IPS-18c (cell line): ENCODE measurements at regions not wholly inside any gene's neighbourhood (a gene's known extent, or its start where the extent isn't known, plus 50 kb on each side); places are given as distances from the start of the nearest gene placed in this dataset.

Experiments used
- H3K4me3 ChIP-seq: 2 replicates; pipeline ENCODE4 v1.7.0; 2013; ENCODE audit warnings: low read depth, mild to moderate bottlenecking, low read length, moderate library complexity; ENCODE audit not compliant: insufficient read depth
- H3K9me3 ChIP-seq: one replicate; pipeline ENCODE4 v1.6.1; 2013; ENCODE audit warnings: mild to moderate bottlenecking, low read length, moderate library complexity; ENCODE audit not compliant: control insufficient read depth, insufficient read depth

GRCh38 chr12:132427999-132428935, 61.7 kb upstream of the FBRSL1 start:
- Histone ChIP-seq H3K9me3 (peaks cover 8% of the 10 kb centered on the region), H3K4me3 (no peak overlapping the region; the same call in 1 of the 2 replicates)

GRCh38 chr12:132427174-132427768, 62.7 kb upstream of the FBRSL1 start:
- no peak overlapping the region for H3K4me3 ChIP-seq
- H3K9me3 ChIP-seq: peaks cover 8% of the 10 kb centered on the region

GRCh38 chr12:132426349-132427173, 63.4 kb upstream of the FBRSL1 start:
- Histone ChIP-seq H3K4me3 (no peak overlapping the region), H3K9me3 (peaks cover 8% of the 10 kb centered on the region)

DNA sequence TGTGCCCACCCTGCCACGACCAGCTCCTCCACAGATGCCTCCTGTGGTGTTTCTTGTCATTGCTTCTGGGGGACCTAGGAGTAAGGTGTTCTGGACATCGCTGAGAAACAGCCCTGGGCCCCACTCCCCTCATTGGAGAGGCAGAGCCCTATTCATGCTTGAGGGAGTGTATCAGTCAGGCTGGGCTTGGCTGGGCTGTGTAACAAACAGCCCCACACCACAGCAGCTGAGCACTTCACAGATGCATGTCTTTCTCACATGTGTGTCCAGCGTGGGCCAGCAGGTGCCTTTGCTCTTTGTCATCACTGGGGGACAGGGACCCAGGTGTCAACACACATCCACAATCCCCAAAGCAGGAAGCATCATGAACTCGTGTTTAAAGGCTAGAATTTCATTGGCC, 65.1 kb upstream of the FBRSL1 start:
- peaks cover 8% of the 10 kb centered on the region for H3K9me3 ChIP-seq
- no peak overlapping the region for H3K4me3 ChIP-seq

GRCh38 chr12:132423820-132424645, 65.9 kb upstream of the FBRSL1 start:
- Histone ChIP-seq H3K9me3 (peaks cover 8% of the 10 kb centered on the region), H3K4me3 (no peak overlapping the region)

- no peak overlapping the region for H3K4me3 ChIP-seq
- peaks cover 8% of the 10 kb centered on the region for H3K9me3 ChIP-seq
Observed at GRCh38 chr12:132423251-132423819, 66.6 kb upstream of the FBRSL1 start.

GRCh38 chr12:132422381-132423043, 67.4 kb upstream of the FBRSL1 start:
- H3K4me3 ChIP-seq: no peak overlapping the region
- H3K9me3 ChIP-seq: peaks cover 8% of the 10 kb centered on the region

DNA sequence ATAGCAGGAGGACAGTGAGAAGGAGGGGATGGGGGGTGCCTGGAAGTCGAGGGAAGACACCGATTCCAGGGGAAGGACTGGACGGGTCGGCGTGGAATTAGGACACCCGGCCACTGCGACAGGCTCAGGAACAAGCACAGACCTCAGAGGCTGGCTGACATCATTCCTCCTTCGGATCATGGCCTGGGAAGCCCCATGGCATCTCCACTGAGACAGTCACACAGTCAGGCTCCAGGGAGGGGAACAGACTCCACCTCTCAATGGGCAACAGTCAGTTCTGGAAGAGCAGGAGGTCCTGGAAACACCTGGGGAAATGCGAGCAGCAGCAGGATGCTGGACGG, 67.9 kb upstream of the FBRSL1 start:
- H3K9me3 ChIP-seq: peaks cover 8% of the 10 kb centered on the region
- no peak overlapping the region for H3K4me3 ChIP-seq

DNA sequence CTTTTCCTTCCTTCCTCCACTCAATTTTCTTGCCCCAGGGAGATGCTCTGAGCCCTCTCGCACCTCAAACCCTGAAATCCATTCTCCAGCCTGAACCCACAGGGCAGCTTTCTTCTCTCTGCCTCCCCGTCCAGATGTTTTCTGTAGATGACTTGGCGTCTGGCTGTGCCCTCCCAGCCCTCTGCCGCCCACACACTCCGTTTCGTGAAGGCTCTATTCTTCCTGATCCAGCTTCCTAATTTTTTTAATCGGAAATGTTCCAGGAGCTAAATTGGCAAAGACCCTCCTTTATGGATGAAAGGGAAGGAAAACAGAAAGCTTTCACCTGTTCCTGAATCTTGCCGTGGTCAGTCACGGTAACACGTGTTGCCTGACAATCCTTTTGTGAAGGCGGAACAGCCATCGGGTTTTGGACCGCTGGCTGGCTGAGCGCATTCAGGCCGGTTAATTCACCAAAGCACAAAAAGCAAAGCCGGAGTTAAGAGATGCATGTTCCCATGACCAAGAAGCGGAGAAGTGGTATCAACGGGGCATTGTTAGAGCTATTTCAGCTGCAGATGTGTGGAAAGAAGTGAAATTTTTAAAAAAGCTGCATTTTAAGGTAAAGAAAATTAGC, 70.2 kb upstream of the FBRSL1 start:
- Histone ChIP-seq H3K9me3 (peaks cover 2% of the 10 kb centered on the region), H3K4me3 (no peak overlapping the region)

DNA sequence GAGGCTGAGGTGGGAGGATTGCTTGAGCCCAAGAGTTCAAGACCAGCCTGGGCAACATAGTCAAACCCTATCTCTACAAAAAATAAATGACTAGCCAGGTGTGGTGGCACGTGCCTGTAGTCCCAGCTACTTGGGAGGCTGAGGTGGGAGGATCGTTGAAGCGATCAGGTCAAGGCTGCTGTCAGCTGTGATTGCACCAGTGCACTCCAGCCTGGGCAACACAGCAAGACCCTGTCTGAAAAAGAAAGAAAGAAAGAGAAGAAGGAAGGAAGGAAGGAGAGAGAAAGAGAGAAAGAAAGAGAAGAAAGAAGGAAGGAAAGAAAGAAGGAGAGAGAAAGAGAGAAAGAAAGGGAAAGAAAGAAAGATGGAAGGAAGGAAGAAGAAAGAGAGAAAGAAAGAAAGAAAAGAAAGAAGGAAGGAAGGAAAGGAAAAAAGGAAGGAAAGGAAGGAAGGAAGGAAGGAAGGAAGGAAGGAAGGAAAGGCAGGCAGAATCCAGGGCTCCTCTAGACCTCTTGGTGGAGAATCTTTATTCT, 71.5 kb upstream of the FBRSL1 start:
- H3K4me3 ChIP-seq: no peak overlapping the region
- H3K9me3 ChIP-seq: no peaks in the 10 kb centered on the region

DNA sequence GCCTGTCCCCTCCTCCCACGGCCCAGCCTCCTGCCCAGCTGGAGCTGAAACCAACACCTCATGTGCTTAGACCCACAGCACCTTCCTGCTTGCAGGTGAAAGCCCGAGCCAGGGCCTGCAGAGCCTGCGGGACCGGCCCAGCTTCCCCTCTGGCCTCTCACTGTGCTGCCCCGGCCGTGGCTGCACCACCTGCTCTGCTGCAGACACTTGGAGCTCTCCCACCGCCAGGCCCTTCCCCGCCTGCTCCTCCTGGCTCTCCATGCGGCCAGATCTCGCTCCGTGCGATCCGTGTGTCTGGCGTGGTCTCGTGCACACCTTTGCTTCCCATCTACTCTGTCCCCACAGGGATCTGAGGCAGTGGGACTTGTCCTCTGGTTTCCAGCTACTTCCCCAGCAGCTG, 72.2 kb upstream of the FBRSL1 start:
- Histone ChIP-seq H3K9me3 (no peaks in the 10 kb centered on the region), H3K4me3 (no peak overlapping the region)

DNA sequence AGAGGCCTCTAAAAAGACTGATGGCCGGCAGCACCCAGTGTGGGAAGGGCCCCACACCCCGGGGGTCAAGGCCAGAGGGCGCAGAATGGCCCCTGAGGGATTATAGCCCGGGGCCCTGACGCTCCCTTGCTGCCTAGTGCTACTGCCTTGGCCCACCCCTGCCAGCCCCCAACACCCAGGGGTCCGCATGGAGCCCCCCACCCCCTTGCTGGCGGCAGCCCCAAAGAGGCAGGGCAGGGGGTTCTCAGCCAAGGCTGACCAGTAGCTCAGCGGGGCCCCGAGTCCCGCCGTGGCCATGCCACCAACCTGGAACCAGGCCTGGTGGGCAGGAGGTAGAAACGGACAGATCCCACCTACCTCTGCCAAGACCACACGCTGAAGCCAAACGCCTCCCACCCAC, 73.1 kb upstream of the FBRSL1 start:
- Histone ChIP-seq H3K9me3 (no peaks in the 10 kb centered on the region), H3K4me3 (no peak overlapping the region)

- no peaks in the 10 kb centered on the region for H3K9me3 ChIP-seq
- no peak overlapping the region for H3K4me3 ChIP-seq
Observed at GRCh38 chr12:132416121-132416673, 73.8 kb upstream of the FBRSL1 start.

DNA sequence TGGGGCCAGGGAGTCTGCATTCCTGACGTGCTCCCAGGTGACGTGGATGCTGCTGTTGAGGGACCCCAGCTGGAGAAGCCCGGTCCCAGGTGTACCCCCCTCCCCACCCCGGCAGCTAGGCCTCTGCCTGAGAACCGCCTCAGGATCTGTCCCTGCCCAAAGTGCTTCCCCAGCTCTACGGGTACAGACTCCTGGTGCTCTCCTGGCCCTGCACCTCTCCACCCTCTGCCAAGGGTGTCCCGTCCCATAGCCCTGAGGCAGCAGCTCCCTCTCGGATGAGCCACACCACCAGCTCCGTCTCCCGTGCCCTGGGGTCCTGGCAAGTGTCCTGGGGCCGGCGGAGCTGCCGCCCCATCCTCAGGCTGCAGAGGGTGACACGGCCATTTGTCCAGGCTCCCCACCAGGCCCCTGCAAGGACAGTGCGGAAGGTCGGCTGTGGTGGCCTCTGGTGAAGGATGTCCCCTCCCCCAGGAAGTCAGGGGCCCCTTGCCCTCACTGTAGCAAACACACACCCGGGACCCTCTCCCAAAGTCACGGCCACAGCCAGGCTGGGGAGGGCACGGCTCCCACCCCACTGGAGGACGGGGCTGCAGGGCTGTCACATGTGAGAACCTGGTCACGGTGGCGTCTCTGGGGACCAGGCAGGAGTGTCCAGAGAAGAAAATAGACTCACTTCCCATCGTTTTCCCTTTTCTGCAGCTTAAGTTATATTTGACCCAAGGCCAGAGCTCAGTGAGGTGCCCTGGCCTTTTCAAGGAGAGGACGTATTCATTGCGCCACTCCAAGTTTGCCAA, 74.4 kb upstream of the FBRSL1 start:
- H3K9me3 ChIP-seq: no peaks in the 10 kb centered on the region
- no peak overlapping the region for H3K4me3 ChIP-seq
